Astrocyte of the cerebellum (primary cell): ENCODE measurements at regions not wholly inside any gene's neighbourhood (a gene's known extent, or its start where the extent isn't known, plus 50 kb on each side); places are given as distances from the start of the nearest gene placed in this dataset.

ENCODE experiments used
- DNase-seq: peaks from one replicate; pipeline ENCODE4 v3.0.0-alpha.2; 2011; ENCODE audit warnings: low read depth
- H3K4me3 ChIP-seq: 2 replicates; pipeline ENCODE4 v1.5.1; 2011; ENCODE audit warnings: mild to moderate bottlenecking, low read depth, low read length, moderate library complexity
- in situ Hi-C: cut with HindIII; loops from 2 replicates; pipeline ENCODE4 v1.10.0; 2017; ENCODE audit warnings: low sequenced_read_pairs
- TF ChIP-seq, protein P1 (sequence below): IDR thresholded peaks from 2 replicates; pipeline ENCODE4 v1.5.1; 2012; ENCODE audit warnings: low read length, low read depth, moderate library complexity, mild to moderate bottlenecking; ENCODE audit errors: missing control alignments

DNA sequence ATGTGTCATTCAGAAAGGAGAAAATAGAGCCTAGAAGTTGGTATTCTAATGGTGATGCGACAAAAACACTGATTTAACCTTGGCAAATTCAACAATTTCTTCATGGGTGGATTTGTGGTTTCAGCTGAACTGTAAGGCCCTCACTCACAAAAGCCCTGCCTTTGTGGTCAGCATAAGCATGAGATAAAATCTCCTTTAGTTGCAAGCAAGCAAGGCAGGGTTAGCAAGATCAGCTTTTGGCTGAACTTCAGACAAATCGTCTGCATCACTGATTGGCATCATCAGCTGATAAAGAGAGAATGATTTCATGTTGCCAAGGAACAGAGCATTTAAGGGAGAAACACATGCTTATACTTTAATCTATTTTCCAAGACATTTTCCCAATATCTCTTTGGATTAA, 2582.2 kb downstream of the PCDH7 start:
- DNase-seq, result peak; percentile 43
- in situ Hi-C loops, result no loop called here
- H3K4me3 ChIP-seq, result no peak overlapping the region

DNA sequence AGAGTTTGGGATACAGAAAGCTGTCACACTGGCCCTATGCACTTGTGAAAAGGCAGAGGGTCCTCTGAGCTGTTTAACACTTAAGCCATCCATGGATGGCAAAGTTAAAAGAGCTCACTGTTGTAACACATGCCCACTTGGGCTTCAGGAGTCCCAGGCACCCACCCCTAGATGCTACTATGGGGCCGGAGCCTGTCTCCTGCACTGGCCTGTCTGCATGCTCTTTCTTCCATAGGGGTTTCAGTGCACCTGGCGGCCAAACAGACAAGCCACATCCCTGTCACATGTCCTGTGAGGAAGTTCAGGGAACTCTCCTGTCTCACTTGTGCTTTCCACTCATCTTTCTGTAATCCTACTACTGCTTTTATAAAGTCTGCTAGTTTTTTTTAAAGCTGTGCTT, 2586.0 kb downstream of the PCDH7 start:
- in situ Hi-C loops, result no loop called here
- H3K4me3 ChIP-seq, result no peak overlapping the region
- TF ChIP-seq, protein P1, sequence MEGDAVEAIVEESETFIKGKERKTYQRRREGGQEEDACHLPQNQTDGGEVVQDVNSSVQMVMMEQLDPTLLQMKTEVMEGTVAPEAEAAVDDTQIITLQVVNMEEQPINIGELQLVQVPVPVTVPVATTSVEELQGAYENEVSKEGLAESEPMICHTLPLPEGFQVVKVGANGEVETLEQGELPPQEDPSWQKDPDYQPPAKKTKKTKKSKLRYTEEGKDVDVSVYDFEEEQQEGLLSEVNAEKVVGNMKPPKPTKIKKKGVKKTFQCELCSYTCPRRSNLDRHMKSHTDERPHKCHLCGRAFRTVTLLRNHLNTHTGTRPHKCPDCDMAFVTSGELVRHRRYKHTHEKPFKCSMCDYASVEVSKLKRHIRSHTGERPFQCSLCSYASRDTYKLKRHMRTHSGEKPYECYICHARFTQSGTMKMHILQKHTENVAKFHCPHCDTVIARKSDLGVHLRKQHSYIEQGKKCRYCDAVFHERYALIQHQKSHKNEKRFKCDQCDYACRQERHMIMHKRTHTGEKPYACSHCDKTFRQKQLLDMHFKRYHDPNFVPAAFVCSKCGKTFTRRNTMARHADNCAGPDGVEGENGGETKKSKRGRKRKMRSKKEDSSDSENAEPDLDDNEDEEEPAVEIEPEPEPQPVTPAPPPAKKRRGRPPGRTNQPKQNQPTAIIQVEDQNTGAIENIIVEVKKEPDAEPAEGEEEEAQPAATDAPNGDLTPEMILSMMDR, result no peak
- DNase-seq, result no peak

More for the DNA sequence above, 2582.2 kb downstream of the PCDH7 start:
- TF ChIP-seq, protein P1, result no peak

DNA sequence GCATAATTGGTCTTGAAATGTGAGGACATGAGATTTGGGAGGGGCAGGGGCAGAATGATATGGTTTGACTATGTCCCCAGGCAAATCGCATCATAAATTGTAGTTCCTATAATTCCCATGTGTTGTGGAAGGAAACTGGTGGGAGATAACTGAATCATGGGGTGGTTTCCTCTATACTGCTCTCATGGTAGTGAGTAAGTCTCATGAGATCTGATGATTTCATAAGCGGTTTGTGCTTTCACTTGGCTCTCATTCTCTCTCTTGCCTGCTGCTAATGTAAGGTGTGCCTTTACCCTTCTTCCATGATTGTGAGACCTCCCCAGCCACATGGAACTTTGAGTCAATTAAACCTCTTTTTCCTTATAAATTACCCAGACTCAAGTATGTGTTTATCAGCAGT, 2595.9 kb downstream of the PCDH7 start:
- no peak for DNase-seq

DNA sequence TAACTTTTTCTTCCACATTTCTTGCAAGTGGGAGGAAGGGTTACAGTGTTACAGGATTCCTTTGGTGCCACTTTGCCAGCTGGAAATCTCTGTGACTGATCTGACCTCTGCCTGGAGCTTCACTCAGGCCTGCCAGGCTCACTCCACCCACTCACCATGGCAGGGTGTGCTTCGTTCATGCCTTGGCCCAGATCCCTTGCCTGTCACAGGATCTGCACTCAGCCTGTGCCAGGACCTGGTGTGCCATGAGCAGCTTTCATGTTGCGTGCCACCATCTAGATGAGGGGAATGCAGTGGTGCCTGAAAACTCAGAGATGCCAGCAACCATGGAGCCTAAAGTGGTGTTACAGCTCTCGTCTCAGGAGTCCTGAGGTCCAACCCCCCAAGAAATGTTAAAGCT, 2596.4 kb downstream of the PCDH7 start:
- no peak for DNase-seq
- H3K4me3 ChIP-seq, result no peak overlapping the region
- TF ChIP-seq, protein P1, result no peak
- in situ Hi-C loops, result no loop called here

More for the DNA sequence above, 2595.9 kb downstream of the PCDH7 start:
- in situ Hi-C loops, result no loop called here
- H3K4me3 ChIP-seq, result no peak overlapping the region
- TF ChIP-seq, protein P1, result no peak

DNA sequence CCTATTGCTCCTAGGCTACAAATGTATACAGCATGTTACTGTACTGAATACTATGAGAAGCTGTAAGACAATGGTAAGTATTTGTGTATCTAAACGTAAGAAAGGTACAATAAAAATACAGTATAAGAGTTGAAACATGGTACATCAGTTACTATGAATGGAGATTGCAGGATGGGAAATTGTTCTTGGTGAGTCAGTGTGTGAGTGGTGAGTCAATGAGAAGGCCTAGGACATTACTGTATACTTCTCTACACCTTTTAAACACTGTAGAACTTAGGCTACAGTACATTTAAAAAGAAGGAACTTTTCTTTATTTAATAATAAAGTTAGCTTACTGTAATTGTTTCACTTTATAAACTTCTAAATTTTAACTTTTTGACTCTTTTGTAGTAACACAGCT, 2603.2 kb downstream of the PCDH7 start:
- no peak for DNase-seq
- no peak overlapping the region for H3K4me3 ChIP-seq
- TF ChIP-seq, protein P1, result no peak
- in situ Hi-C loops, result no loop called here

DNA sequence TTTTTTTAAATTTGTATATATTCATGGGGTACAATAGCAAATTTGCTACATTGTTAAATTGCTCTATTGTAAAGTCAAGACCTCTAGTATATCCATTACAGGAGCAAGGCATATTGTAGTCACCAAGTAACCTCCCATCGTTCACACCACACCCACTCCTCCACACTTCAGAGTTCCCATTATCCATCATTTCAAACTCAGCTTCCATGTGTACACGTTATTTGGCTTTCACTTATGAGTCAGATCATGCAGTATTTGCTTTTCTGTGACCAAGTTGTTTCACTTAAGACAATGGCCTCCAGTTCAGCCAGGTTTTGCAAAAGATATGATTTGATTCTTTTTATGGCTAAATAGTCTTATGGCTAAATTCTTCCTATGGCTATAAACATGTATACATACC, 2614.2 kb downstream of the PCDH7 start:
- TF ChIP-seq, protein P1, result no peak
- in situ Hi-C loops, result no loop called here
- no peak for DNase-seq

DNA sequence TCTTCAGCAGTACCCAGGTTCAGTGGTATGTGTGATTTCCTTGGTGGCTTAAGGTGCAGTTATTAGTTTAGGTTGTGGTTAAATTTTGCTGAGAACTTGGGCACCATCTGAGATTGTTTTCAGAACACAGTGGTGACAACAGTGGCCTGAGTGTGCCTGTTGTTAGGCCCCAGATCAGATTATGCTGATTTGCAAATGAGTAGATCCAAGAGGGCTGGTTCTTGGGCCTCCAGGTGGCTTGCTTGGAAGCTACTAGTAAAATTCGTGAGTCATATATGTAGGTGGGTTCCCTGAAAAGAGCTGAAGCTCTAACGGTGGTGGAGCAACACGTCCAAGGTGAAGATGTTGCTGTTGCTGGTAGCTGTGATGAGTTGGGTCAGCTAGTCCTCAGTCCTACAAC, 2619.6 kb downstream of the PCDH7 start:
- H3K4me3 ChIP-seq, result no peak overlapping the region
- in situ Hi-C loops, result no loop called here
- no peak for DNase-seq
- TF ChIP-seq, protein P1, result no peak

More for the DNA sequence above, 2614.2 kb downstream of the PCDH7 start:
- no peak overlapping the region for H3K4me3 ChIP-seq
